Caco-2 (cell line): ENCODE measurements at regions not wholly inside any gene's neighbourhood (a gene's known extent, or its start where the extent isn't known, plus 50 kb on each side); places are given as distances from the start of the nearest gene placed in this dataset.

Experiments
- BruUV-seq: library from RNA; stranded (reverse); fragments of 400-500 nt; replicated peaks from 2 replicates; lab custom pipeline; 2021; lab: Mats Ljungman, UMichigan
- CTCF ChIA-PET: fragments of 300-600 bp; sonication (Branson Sonifier 250); formaldehyde crosslinking; loops from one replicate; lab custom pipeline; 2022; ENCODE audit warnings: antibody characterized with exemption; lab: Charles Lee
- POLR2A ChIA-PET: fragments of 300-600 bp; sonication (Branson Sonifier 250); formaldehyde crosslinking; loops from one replicate; lab custom pipeline; 2022; ENCODE audit warnings: antibody characterized with exemption; lab: Charles Lee
- DNase-seq, 2 experiments: peaks; one replicate each; pipeline versions ENCODE4 v3.0.0 to v3.0.0-alpha.2; 2020 to 2022
- H3K27me3 ChIP-seq: replicated peaks from 2 replicates; pipeline ENCODE4 v1.6.0; 2011; ENCODE audit warnings: low read length; ENCODE audit not compliant: control insufficient read depth, insufficient read depth
- H3K36me3 ChIP-seq: 2 replicates; pipeline ENCODE4 v1.5.1; 2011; ENCODE audit warnings: low read length; ENCODE audit not compliant: control insufficient read depth, insufficient read depth
- H3K4me1 ChIP-seq: fragments of 250-450 bp; sonication (Bioruptor Pico); 2 replicates; pipeline ENCODE4 v1.5.1; 2020; ENCODE audit warnings: mild to moderate bottlenecking
- H3K4me3 ChIP-seq: 2 replicates; pipeline ENCODE4 v1.5.1; 2011; ENCODE audit warnings: low read depth, mild to moderate bottlenecking, control low read depth, low read length
- H3K9me3 ChIP-seq: fragments of 250-450 bp; sonication (Bioruptor Pico); 2 replicates; pipeline ENCODE4 v1.5.1; 2020; ENCODE audit warnings: mild to moderate bottlenecking, moderate library complexity
- H3K27ac Mint-ChIP-seq: one replicate; pipeline ENCODE4 v1.8.0; 2022; ENCODE audit warnings: mixed read lengths; ENCODE audit not compliant: unreplicated experiment
- H3K27me3 Mint-ChIP-seq: one replicate; pipeline ENCODE4 v1.8.0; 2022; ENCODE audit warnings: mixed read lengths; ENCODE audit not compliant: insufficient read depth, unreplicated experiment
- H3K36me3 Mint-ChIP-seq: one replicate; pipeline ENCODE4 v1.8.0; 2022; ENCODE audit warnings: mild to moderate bottlenecking, mixed read lengths; ENCODE audit not compliant: insufficient read depth, unreplicated experiment
- H3K4me1 Mint-ChIP-seq: one replicate; pipeline ENCODE4 v1.8.0; 2022; ENCODE audit warnings: low read depth, mixed read lengths; ENCODE audit not compliant: unreplicated experiment
- H3K4me3 Mint-ChIP-seq: one replicate; pipeline ENCODE4 v1.8.0; 2022; ENCODE audit warnings: mild to moderate bottlenecking, moderate library complexity, mixed read lengths; ENCODE audit not compliant: unreplicated experiment
- H3K9me3 Mint-ChIP-seq: one replicate; pipeline ENCODE4 v1.8.0; 2022; ENCODE audit warnings: mixed read lengths; ENCODE audit not compliant: unreplicated experiment
- CTCF ChIP-seq, 2 experiments: fragments of 200-600 bp in 1 of 2; IDR thresholded peaks; 1 replicate in 1 of 2; 2 replicates in 1 of 2; pipeline versions ENCODE4 v1.5.1 to v1.8.0; 2011 to 2022; ENCODE audit warnings: antibody characterized with exemption in 1 of 2, control low read depth in 1 of 2, inconsistent platforms in 1 of 2, low read depth in 1 of 2, low read length in 1 of 2, mild to moderate bottlenecking in 1 of 2, moderate library complexity in 1 of 2; ENCODE audit not compliant: insufficient read depth in 1 of 2, severe bottlenecking in 1 of 2, unreplicated experiment in 1 of 2
- intact Hi-C: fragments of 100-400 bp; cut with micrococcal nuclease; formaldehyde crosslinking; loops from one replicate; pipeline ENCODE4 v1.10.0; 2022; ENCODE audit not compliant: unreplicated experiment

DNA sequence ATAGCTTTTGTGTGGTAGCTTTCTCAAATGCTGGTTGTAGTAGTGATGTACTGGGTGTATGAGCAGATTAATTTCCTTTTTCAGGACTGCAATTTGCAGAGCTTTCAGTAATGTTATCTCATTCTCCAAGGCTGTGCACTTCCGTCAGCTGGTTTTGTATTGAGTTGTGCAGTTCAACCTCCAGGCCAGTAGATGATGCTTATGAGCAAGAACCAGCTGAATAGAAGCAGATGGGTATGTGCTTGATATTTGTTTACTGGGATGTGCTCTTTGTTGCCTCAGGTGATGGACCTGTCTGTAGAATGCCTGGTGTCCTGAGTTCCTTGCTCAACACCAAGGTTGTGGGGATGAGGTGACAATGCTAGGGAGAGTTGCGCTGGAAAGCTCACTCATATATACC lies 462.8 kb downstream of the PCDH18 start:
- no peak overlapping the region for H3K4me3 Mint-ChIP-seq
- intact Hi-C loops: no loop called here
- no peaks in the 10 kb centered on the region for H3K36me3 ChIP-seq

DNA sequence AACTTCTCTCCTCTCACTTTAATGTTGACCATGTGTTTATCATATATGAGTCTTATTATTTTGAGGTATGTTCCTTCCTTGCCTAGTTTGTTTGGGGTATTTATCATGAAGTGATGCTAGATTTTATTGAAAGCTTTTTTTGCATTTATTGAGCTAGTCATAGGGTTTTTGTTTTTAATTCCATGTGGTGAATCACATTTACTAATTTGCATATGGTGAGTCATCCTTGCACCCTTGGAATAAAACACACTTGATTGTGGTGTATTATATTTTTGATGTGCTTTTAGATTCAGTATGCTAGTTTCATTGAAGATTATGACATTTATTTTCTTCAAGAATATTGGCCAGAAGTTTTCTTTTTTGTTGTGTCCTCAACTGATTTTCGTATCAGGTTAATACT lies 464.6 kb downstream of the PCDH18 start:
- H3K4me3 Mint-ChIP-seq: no peak overlapping the region
- BruUV-seq: no TSS peak
- H3K4me3 ChIP-seq: no peak overlapping the region
- no peaks in the 10 kb centered on the region for H3K36me3 Mint-ChIP-seq
- ChIA-PET CTCF (no interaction called here), POLR2A (no interaction called here)
- H3K27me3 ChIP-seq: no peaks in the 10 kb centered on the region
- no peaks in the 10 kb centered on the region for H3K9me3 ChIP-seq
- H3K9me3 Mint-ChIP-seq: no peaks in the 10 kb centered on the region
- no peak overlapping the region for H3K27ac Mint-ChIP-seq
- H3K27me3 Mint-ChIP-seq: no peaks in the 10 kb centered on the region
- H3K4me1 ChIP-seq: no peaks in the 10 kb centered on the region
- DNase-seq: no peak
- no peaks in the 10 kb centered on the region for H3K4me1 Mint-ChIP-seq
- intact Hi-C loops: no loop called here
- H3K36me3 ChIP-seq: no peaks in the 10 kb centered on the region
- TF ChIP-seq CTCF (IDR thresholded peaks at IDR 0.05; ENCODE audit: insufficient read depth in 1 of 2, low read depth in 1 of 2, low read length in 1 of 2, severe bottlenecking in 1 of 2, unreplicated experiment in 1 of 2): no peak

More for the DNA sequence above, 462.8 kb downstream of the PCDH18 start:
- Histone ChIP-seq H3K4me3 (no peak overlapping the region), H3K4me1 (no peaks in the 10 kb centered on the region), H3K9me3 (no peaks in the 10 kb centered on the region), H3K27me3 (no peaks in the 10 kb centered on the region)
- no peaks in the 10 kb centered on the region for H3K36me3 Mint-ChIP-seq
- BruUV-seq: no TSS peak
- no peaks in the 10 kb centered on the region for H3K4me1 Mint-ChIP-seq
- no peaks in the 10 kb centered on the region for H3K27me3 Mint-ChIP-seq
- POLR2A ChIA-PET: no interaction called here
- CTCF ChIA-PET: no interaction called here
- no peak for DNase-seq
- TF ChIP-seq CTCF (IDR thresholded peaks at IDR 0.05; ENCODE audit: insufficient read depth in 1 of 2, low read depth in 1 of 2, low read length in 1 of 2, severe bottlenecking in 1 of 2, unreplicated experiment in 1 of 2): peak in 1 of 2 experiments; percentile 7
- no peaks in the 10 kb centered on the region for H3K9me3 Mint-ChIP-seq
- no peak overlapping the region for H3K27ac Mint-ChIP-seq

GRCh38 chr4:137065311-137065710 lies 467.0 kb downstream of the PCDH18 start:
- no peaks in the 10 kb centered on the region for H3K9me3 Mint-ChIP-seq
- ChIA-PET POLR2A (no interaction called here), CTCF (no interaction called here)
- H3K27me3 ChIP-seq: no peaks in the 10 kb centered on the region
- intact Hi-C loops: no loop called here
- H3K4me1 ChIP-seq: no peaks in the 10 kb centered on the region
- no peaks in the 10 kb centered on the region for H3K9me3 ChIP-seq
- no peaks in the 10 kb centered on the region for H3K27me3 Mint-ChIP-seq
- H3K4me1 Mint-ChIP-seq: no peaks in the 10 kb centered on the region
- H3K36me3 Mint-ChIP-seq: no peaks in the 10 kb centered on the region
- H3K27ac Mint-ChIP-seq: no peak overlapping the region
- no peak overlapping the region for H3K4me3 Mint-ChIP-seq
- BruUV-seq: no TSS peak
- no peak for TF ChIP-seq CTCF (IDR thresholded peaks at IDR 0.05; ENCODE audit: insufficient read depth in 1 of 2, low read depth in 1 of 2, low read length in 1 of 2, severe bottlenecking in 1 of 2, unreplicated experiment in 1 of 2)
- no peak for DNase-seq
- H3K36me3 ChIP-seq: no peaks in the 10 kb centered on the region
- H3K4me3 ChIP-seq: no peak overlapping the region
